ENCODE measurements at regions not wholly inside any gene's neighbourhood (a gene's known extent, or its start where the extent isn't known, plus 50 kb on each side); places are given as distances from the start of the nearest gene placed in this dataset.

GRCh38 chr20:11366660-11367059 is 551.0 kb upstream of the BTBD3 start:
- Histone ChIP-seq H2AK5ac (ENCODE audit: low read depth, low read length) (no peak overlapping the region), H3K18ac (ENCODE audit: extremely low read depth, low read length) (no peak overlapping the region), H4K8ac (ENCODE audit: extremely low read depth, insufficient read depth, low read length) (no peak overlapping the region), H3K4me2 (ENCODE audit: insufficient read depth in 1 of 2, low read depth in 2 of 2, low read length in 2 of 2) (no peak overlapping the region), H3K4ac (replicated peaks; ENCODE audit: insufficient read length, low read depth, low read length) (no peak overlapping the region), H3K27ac (ENCODE audit: low read depth, low read length) (no peak overlapping the region), H3K9me3 (ENCODE audit: insufficient read depth in 2 of 2, low read depth in 1 of 2, low read length in 1 of 2) (no peaks in the 10 kb centered on the region), H3K23ac (ENCODE audit: insufficient read length) (no peak overlapping the region), H3K79me2 (ENCODE audit: control insufficient read depth in 1 of 2, insufficient read depth in 2 of 2, low read length in 2 of 2) (peaks cover 0 to 7% of the 10 kb centered on the region in 2 experiments; a peak in 1 of 4 replicates), H3K23me2 (ENCODE audit: low read depth, low read length) (peaks cover 9% of the 10 kb centered on the region; the same call in 1 of the 2 replicates), H4K20me1 (replicated peaks in 1 of 2; ENCODE audit: control insufficient read depth in 1 of 2, insufficient read depth in 2 of 2, low read length in 2 of 2) (peaks cover 0 to 8% of the 10 kb centered on the region in 2 experiments), H3K27me3 (replicated peaks in 1 of 4; ENCODE audit: control insufficient read depth in 3 of 4, extremely low read depth in 1 of 4, insufficient read depth in 3 of 4, low read length in 3 of 4) (no peaks in the 10 kb centered on the region), H2BK5ac (ENCODE audit: low read depth, low read length) (no peak overlapping the region), H3K14ac (ENCODE audit: insufficient read length) (no peak overlapping the region), H2BK120ac (replicated peaks; ENCODE audit: low read depth, low read length) (no peak overlapping the region), H2BK20ac (ENCODE audit: low read length) (no peak overlapping the region), H3K79me1 (ENCODE audit: low read depth, low read length) (0 out of 2 replicates have a peak, but pooled peaks cover 3% of the 10 kb centered on the region), H3K4me3 (ENCODE audit: extremely low read depth in 1 of 4, insufficient read depth in 2 of 4, low read depth in 3 of 4, low read length in 4 of 4) (no peak overlapping the region), H3K56ac (replicated peaks; ENCODE audit: insufficient read length, low read depth, low read length) (no peak overlapping the region), H2BK12ac (ENCODE audit: low read depth, low read length) (no peak overlapping the region), H3K9ac (replicated peaks in 1 of 4; ENCODE audit: extremely low read depth in 1 of 4, low read depth in 3 of 4, low read length in 3 of 4) (no peak overlapping the region), H4K5ac (ENCODE audit: insufficient read length, low read depth, low read length) (no peak overlapping the region), H3K36me3 (ENCODE audit: control insufficient read depth in 2 of 4, insufficient read depth in 4 of 4, low read length in 3 of 4) (no peaks in the 10 kb centered on the region; a peak in 1 of 8 replicates), H4K91ac (replicated peaks; ENCODE audit: insufficient read length, low read length) (no peak overlapping the region), H3K4me1 (replicated peaks in 1 of 4; ENCODE audit: control insufficient read depth in 3 of 4, insufficient read depth in 4 of 4, low read length in 3 of 4) (no peaks in the 10 kb centered on the region), H2BK15ac (ENCODE audit: low read length) (no peak overlapping the region), H2AFZ (ENCODE audit: low read length) (no peak overlapping the region)
- TF ChIP-seq JUN (IDR thresholded peaks at IDR 0.05; ENCODE audit: low read depth, low read length) (no peak), EZH2 (IDR thresholded peaks at IDR 0.05; ENCODE audit: low read depth, low read length, severe bottlenecking) (no peak), BRCA1 (IDR thresholded peaks at IDR 0.05; ENCODE audit: low read depth, low read length) (no peak), MAFK (IDR thresholded peaks at IDR 0.05; ENCODE audit: low read depth, low read length) (no peak)
- TF ChIP-seq, protein P1, sequence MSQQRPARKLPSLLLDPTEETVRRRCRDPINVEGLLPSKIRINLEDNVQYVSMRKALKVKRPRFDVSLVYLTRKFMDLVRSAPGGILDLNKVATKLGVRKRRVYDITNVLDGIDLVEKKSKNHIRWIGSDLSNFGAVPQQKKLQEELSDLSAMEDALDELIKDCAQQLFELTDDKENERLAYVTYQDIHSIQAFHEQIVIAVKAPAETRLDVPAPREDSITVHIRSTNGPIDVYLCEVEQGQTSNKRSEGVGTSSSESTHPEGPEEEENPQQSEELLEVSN (IDR thresholded peaks at IDR 0.05) = no peak
- WGBS, 2 experiments (ENCODE audit: extremely low coverage in 1 of 2, insufficient coverage in 1 of 2, insufficient read length in 1 of 2, insufficient replicate concordance in 2 of 2, low coverage in 1 of 2, low lambda C conversion rate in 2 of 2, missing lambda C conversion rate in 1 of 2) = 94% methylated on average over 4 of the region's 4 CpGs; no CpG with 5 or more reads in 1 of the 2 experiments
- ChIA-PET POLR2A (ENCODE audit: partially characterized antibody) (no interaction called here), CTCF (ENCODE audit: partially characterized antibody) (no interaction called here)
- DNase-seq (ENCODE audit: low read depth in 1 of 2, low spot score in 2 of 2) (no peak), FAIRE-seq (no peak)

All from H1 (cell line).